Glomerular visceral epithelial cell (primary cell): ENCODE measurements at regions not wholly inside any gene's neighbourhood (a gene's known extent, or its start where the extent isn't known, plus 50 kb on each side); places are given as distances from the start of the nearest gene placed in this dataset.
A peak's percentile ranks its signal among the peaks of the same experiment; 100 is the strongest.

ENCODE experiments used
- DNase-seq: peaks from one replicate; pipeline ENCODE4 v3.0.0-alpha.2; 2016; ENCODE audit errors: extremely low spot score

DNA sequence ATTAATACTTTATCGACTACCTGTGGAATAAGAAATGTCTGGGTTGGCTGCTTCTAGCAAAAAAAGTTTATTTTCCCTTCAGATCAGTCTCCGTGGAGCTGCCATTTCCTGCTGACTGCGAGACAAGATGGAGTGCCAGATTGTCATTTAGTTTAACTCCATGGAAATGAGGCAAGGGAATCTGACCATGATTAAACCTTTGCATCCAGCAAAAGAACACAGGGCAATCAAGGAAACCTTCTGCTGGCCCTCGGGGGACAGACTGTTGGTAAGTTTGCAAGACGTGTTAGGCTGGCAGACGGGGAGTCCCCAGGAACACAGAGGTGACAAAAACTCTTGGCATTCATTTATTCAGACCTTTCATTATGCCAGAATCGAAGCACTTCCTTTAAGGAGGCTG lies 52.2 kb upstream of the SPACA1 start:
- DNase-seq = no peak

DNA sequence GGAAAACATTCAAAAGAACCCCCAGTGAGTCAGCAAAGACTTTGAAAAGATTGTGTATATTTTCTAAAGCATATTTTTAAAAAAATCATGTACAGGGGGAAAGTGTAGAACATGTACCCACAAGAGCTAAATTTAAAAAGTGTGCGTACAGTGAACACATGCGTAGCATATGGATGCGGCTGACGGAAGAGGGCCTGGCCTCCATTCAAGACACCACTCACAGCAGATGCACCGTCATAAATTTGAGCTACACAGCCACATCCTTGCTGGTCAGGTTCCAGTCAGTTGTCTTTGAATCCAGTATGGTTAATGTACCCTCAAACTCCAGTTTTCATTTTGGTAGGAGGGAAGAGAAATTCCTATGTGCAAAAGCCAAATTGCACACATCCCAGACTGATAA lies 54.3 kb upstream of the SPACA1 start:
- DNase-seq = no peak

GRCh38 chr6:87990871-87991270 lies 56.8 kb upstream of the SPACA1 start:
- DNase-seq = no peak

DNA sequence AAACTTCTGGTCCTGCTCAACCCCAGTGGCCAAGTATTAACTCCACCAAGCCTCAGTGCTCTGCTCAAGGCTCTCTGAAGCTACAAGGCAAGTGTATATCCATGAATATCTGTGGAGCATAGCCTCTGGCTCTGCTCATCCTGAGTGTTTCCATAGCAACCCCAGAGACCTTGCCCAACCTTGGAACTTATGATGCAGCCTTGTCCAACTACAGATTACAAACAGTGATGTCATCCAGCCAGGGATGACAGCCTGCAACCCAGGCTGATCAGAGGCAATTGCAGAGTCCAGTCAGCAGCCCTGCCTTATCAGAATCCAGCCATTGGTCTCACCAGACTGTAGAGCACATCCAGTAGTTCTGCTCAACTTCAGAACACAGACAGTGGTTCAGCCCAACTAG lies 65.5 kb upstream of the SPACA1 start:
- DNase-seq = no peak

DNA sequence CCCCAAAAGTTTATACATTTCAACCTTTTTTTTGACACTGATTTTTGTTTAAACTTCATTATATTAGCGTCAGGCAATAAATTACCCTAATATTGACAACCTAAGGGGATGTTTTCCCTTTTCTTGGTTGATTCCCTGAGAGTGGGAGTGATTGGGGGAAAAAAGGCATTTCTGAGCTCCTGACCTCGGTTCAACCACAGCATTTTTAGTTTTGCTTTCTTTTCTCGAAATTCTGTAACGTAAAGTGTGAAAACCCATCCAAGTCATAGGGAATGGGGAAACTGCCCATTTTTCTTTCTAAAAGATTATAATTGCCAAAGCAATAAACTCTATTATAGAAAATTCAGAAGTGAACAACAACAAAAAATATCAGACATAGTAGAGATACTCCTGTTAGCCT lies 67.9 kb upstream of the SPACA1 start:
- no peak for DNase-seq

DNA sequence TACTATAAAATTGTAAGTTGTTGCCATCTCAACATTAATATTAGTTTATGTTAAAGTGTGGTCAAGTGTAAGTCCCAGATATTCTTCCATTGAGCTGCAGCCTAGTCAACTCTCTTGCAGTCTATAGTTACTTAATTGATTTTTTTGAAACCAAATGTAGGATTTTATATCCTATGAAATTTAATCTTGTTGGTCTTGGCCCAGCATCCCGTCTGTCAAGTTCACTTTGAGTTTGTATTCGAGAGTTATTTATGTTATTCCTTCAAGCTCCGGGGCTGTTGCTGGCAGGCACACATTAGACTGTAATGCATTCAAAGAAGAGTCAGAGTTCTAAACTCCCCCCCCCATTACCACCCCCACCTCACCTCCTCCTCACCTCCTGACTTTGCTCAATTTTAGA lies 71.0 kb upstream of the SPACA1 start:
- DNase-seq = no peak

DNA sequence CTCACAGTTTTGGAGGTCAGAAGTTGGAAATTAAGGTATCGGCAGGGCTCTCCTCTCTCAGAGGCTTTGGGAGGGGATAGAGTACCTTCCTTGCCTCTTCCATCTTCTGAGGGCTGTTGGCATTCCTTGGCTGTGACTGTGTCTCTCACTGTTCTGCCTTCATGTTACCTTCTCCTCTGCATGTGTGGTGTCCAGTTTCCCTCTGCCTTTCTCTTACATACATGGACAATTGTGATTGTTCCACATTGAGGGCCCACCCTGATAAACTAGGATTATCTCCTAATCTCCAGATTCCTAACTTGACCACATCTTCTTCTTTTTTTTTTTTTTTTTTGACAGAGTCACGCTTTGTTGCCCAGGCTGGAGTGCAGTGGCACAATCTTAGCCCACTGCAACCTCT lies 72.1 kb upstream of the SPACA1 start:
- DNase-seq = no peak

DNA sequence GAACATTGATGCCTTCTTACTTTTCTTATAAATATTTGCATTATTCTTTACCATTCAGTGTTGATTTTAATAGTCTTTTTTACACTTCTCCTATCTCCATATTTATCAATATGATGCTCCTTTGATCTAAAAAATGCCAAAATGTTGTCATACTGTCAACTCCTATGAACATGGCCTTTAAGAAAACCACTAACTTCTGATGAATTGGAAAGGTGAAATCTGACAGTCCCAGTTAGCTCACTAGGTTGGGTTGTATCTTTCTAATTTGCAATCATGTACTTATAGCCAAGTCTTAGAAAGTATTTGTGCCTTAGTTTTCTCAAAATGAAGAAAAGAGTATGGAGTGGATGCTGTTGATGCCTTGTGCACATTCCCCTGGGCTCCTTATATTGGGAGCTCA lies 75.4 kb upstream of the SPACA1 start:
- DNase-seq = no peak

DNA sequence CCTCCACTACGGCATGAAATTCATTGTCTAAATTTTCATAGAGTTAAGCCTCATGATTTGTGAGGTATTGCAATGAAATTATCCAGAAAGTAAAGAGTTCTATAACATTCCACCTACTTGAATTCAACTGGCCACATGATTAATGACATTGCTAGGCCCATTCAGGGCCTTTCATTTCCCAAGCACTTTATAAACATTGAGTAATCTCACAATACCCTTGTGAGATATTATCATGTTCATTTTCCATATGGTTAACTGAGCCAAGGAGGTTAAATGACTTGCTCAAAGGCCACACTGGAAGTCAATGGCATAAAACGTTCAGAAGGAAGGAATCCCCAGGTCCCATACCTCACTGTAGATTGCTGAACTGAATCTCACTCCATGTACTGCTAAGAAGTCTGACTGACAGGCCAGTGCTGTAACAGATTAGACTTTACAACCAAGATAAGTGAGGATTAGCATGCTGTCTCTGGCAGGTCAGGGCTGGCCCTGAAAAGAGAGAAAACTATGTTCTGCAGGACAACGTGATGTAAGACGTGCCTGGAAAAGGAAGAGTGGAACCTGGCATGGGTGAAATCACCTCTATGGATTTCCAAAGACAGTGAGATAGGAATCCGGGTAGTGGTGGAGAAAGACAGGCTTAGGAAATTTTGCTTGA lies 75.9 kb upstream of the SPACA1 start:
- no peak for DNase-seq

DNA sequence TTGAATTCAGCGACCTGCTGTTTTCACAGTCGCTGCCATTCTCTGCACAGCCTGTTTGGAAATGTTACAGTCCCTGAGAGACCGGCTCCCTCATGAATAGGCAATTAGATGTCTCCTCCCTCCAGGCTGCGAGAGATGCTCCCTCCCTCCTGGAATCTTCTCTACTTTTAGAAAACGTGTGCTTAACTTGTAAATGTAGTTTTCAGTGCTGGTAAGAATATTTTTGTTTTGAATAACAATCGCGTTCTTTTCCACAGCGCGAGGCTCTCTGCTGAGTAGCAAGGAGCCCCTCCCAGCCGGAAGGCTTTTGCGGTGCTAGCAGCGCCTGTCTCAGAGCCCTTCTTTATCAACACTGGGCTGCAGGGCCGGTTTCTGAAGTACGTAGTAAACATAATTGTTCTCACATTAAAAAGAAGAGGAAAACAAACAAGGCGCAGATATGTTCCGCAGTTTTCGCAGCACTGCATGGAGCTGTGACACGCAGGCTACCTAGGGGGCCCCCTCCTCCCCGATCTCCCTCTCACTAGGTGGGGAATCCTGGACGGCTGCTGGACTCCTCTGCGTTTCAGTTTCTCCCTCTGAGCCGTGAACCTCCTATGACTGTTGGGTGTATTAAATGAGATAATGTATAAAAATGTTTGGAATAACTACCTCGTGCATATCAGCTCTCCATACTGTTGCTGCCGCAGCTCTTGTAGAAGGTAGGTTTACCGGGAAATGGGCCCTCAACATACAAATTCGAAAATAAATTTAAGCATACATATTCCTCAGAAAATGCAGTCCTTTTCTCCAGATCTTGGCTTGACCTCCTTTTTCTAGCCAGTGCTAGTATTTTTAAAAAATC lies 79.0 kb upstream of the SPACA1 start:
- DNase-seq = peak; percentile 9

DNA sequence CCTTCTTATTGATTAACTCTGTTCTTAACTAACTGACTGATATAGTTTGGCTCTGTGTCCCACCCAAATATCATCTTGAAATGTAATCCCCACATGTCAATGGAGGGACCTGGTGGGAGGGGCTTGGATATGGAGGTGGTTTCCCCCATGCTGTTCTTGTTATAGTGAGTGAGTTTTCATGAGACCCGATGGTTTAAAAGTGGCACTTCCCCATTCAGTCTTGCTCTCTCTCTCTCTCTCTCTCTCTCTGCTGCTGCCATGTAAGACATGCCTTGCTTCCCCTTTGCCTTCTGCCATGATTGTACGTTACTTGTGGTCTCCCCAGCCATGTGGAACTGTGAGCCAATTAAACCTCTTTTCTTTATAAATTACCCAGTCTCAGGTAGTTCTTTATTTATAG lies 81.8 kb upstream of the SPACA1 start:
- DNase-seq = no peak

DNA sequence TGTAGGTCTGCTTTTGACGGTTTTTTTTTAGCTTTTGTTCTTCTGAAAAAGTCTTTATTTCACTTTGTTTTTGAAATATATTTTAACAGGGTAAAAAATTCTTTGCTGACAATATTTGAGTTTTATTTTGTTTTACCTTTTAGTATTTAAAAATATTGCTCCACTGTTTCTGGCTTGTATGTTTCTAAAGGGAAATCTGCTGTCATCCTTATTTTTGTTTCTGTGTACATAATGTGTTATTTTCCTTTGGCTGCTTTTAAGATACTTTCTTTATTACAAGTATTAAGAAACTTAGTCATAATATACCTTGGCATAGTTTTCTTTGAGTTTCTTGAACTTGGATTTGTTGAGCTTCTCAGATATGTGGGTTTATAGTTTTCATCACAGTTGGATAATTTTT lies 88.6 kb upstream of the SPACA1 start:
- no peak for DNase-seq

- no peak for DNase-seq
Observed at GRCh38 chr6:87951751-87952150, 95.9 kb upstream of the SPACA1 start.

- no peak for DNase-seq
Observed at GRCh38 chr6:87950614-87951013, 97.0 kb upstream of the SPACA1 start.

- no peak for DNase-seq
Observed at GRCh38 chr6:87949194-87949593, 98.4 kb upstream of the SPACA1 start.

GRCh38 chr6:87946669-87947068 lies 101.0 kb upstream of the SPACA1 start:
- DNase-seq = no peak

GRCh38 chr6:87945966-87946365 lies 101.7 kb upstream of the SPACA1 start:
- DNase-seq = no peak

GRCh38 chr6:87945181-87945580 lies 102.5 kb upstream of the SPACA1 start:
- DNase-seq = no peak

- peak; percentile 12 for DNase-seq
Observed at GRCh38 chr6:87944541-87944954, 103.1 kb upstream of the SPACA1 start.

GRCh38 chr6:87943191-87943590 lies 104.5 kb upstream of the SPACA1 start:
- no peak for DNase-seq

DNA sequence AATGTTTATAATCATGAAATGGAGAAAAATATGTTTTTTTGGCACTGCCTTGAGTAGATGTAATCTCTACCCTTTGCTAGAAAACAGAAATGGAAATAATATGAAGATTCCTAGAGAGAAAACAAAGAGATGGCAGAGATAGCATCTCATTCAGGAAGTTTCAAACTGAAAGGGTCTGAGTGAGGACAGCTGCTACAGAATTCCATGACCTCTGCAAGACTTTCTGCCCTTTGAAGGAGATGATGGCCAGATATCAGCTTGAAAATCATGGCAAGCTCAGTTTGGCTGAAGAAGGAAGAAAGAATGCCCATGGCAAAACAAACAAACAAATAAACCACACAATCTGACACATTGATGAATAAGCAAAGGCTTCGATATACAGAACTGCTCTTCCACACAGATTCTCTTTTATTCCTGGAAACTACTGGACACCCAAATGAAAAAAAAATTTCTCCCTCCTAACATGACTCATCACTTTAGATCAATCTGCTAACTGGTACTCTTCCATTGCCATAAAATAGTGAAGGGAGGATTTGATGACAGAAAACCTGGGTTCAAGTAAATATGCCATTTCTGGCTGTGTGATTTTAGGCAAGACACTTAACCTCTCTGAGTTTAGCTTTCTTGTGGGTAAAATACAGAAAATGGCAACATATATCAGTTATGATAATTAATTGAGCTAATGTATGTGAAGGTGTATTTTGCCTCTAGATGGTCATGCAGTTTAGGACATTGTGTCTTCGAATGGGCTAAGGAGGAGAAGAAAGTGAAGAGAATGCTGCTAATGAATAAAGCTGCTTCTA lies 105.9 kb upstream of the SPACA1 start:
- no peak for DNase-seq

DNA sequence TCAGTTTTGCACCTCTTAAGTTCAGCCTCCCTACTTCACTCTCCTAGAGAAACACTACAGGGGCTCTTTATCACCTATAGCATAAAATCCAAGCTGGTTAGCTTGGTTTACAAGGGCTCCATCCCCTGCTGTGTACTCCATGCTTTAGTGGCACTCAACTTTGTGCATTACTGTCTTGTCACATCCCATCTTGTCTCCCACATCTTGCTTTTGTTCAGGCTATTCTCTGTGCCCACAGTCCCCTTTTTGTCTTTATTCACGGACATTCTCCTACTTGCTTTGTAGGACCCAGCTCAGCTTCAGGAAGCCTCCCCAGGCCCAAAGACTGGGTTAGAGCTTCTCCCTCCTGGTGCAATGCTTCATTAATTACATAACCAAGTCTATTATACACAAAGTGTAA lies 107.9 kb upstream of the SPACA1 start:
- DNase-seq = no peak

- DNase-seq = no peak
Observed at GRCh38 chr6:87938287-87938686, 109.4 kb upstream of the SPACA1 start.
